ENCODE measurements at regions not wholly inside any gene's neighbourhood (a gene's known extent, or its start where the extent isn't known, plus 50 kb on each side); places are given as distances from the start of the nearest gene placed in this dataset.

GRCh38 chr1:182305861-182306260 lies 85.7 kb downstream of the GLUL start:
- no peak overlapping the region for H3K27ac Mint-ChIP-seq (ENCODE audit: unreplicated experiment)
- peaks cover 9% of the 10 kb centered on the region for H3K4me1 Mint-ChIP-seq (ENCODE audit: unreplicated experiment)
- no peak for TF ChIP-seq CTCF (IDR thresholded peaks at IDR 0.05)
- H3K9me3 Mint-ChIP-seq (ENCODE audit: unreplicated experiment): peaks cover 4% of the 10 kb centered on the region
- H3K4me3 Mint-ChIP-seq (ENCODE audit: unreplicated experiment): no peak overlapping the region
- peaks cover 2% of the 10 kb centered on the region for H3K27me3 Mint-ChIP-seq (ENCODE audit: unreplicated experiment)
- no peaks in the 10 kb centered on the region for H3K36me3 Mint-ChIP-seq (ENCODE audit: unreplicated experiment)
- DNase-seq (ENCODE audit: extremely low spot score, unreplicated experiment): no peak

- DNase-seq (ENCODE audit: extremely low spot score, unreplicated experiment): no peak
- no peaks in the 10 kb centered on the region for H3K36me3 Mint-ChIP-seq (ENCODE audit: unreplicated experiment)
- H3K4me1 Mint-ChIP-seq (ENCODE audit: unreplicated experiment): peaks cover 14% of the 10 kb centered on the region
- H3K9me3 Mint-ChIP-seq (ENCODE audit: unreplicated experiment): peaks cover 4% of the 10 kb centered on the region
- H3K27ac Mint-ChIP-seq (ENCODE audit: unreplicated experiment): no peak overlapping the region
- no peak overlapping the region for H3K4me3 Mint-ChIP-seq (ENCODE audit: unreplicated experiment)
- H3K27me3 Mint-ChIP-seq (ENCODE audit: unreplicated experiment): peaks cover 2% of the 10 kb centered on the region
- no peak for TF ChIP-seq CTCF (IDR thresholded peaks at IDR 0.05)
These were observed 87.0 kb downstream of the GLUL start for GRCh38 chr1:182304627-182305026.

- no peak overlapping the region for H3K27ac Mint-ChIP-seq (ENCODE audit: unreplicated experiment)
These were observed 87.4 kb downstream of the GLUL start for GRCh38 chr1:182304218-182304617.

GRCh38 chr1:182303778-182304177 lies 87.8 kb downstream of the GLUL start:
- H3K4me3 Mint-ChIP-seq (ENCODE audit: unreplicated experiment): no peak overlapping the region
- peaks cover 2% of the 10 kb centered on the region for H3K27me3 Mint-ChIP-seq (ENCODE audit: unreplicated experiment)
- DNase-seq (ENCODE audit: extremely low spot score, unreplicated experiment): no peak
- peaks cover 14% of the 10 kb centered on the region for H3K4me1 Mint-ChIP-seq (ENCODE audit: unreplicated experiment)
- TF ChIP-seq CTCF (IDR thresholded peaks at IDR 0.05): no peak
- H3K27ac Mint-ChIP-seq (ENCODE audit: unreplicated experiment): no peak overlapping the region
- H3K36me3 Mint-ChIP-seq (ENCODE audit: unreplicated experiment): no peaks in the 10 kb centered on the region
- peaks cover 4% of the 10 kb centered on the region for H3K9me3 Mint-ChIP-seq (ENCODE audit: unreplicated experiment)

More at GRCh38 chr1:182304218-182304617, 87.4 kb downstream of the GLUL start:
- peaks cover 4% of the 10 kb centered on the region for H3K9me3 Mint-ChIP-seq (ENCODE audit: unreplicated experiment)
- H3K4me3 Mint-ChIP-seq (ENCODE audit: unreplicated experiment): no peak overlapping the region
- no peaks in the 10 kb centered on the region for H3K36me3 Mint-ChIP-seq (ENCODE audit: unreplicated experiment)
- no peak for TF ChIP-seq CTCF (IDR thresholded peaks at IDR 0.05)
- peaks cover 2% of the 10 kb centered on the region for H3K27me3 Mint-ChIP-seq (ENCODE audit: unreplicated experiment)
- DNase-seq (ENCODE audit: extremely low spot score, unreplicated experiment): no peak
- peaks cover 14% of the 10 kb centered on the region for H3K4me1 Mint-ChIP-seq (ENCODE audit: unreplicated experiment)

- Mint-ChIP-seq H3K9me3 (ENCODE audit: unreplicated experiment) (peaks cover 4% of the 10 kb centered on the region), H3K27me3 (ENCODE audit: unreplicated experiment) (peaks cover 3% of the 10 kb centered on the region), H3K36me3 (ENCODE audit: unreplicated experiment) (no peaks in the 10 kb centered on the region), H3K4me3 (ENCODE audit: unreplicated experiment) (no peak overlapping the region), H3K4me1 (ENCODE audit: unreplicated experiment) (peaks cover 14% of the 10 kb centered on the region), H3K27ac (ENCODE audit: unreplicated experiment) (no peak overlapping the region)
- no peak for DNase-seq (ENCODE audit: extremely low spot score, unreplicated experiment)
- TF ChIP-seq CTCF (IDR thresholded peaks at IDR 0.05): peak; percentile 12
These were observed 90.0 kb downstream of the GLUL start for GRCh38 chr1:182301467-182302198.

All from osteocyte (in vitro differentiated cells).